ENCODE measurements at regions not wholly inside any gene's neighbourhood (a gene's known extent, or its start where the extent isn't known, plus 50 kb on each side); places are given as distances from the start of the nearest gene placed in this dataset.

DNA sequence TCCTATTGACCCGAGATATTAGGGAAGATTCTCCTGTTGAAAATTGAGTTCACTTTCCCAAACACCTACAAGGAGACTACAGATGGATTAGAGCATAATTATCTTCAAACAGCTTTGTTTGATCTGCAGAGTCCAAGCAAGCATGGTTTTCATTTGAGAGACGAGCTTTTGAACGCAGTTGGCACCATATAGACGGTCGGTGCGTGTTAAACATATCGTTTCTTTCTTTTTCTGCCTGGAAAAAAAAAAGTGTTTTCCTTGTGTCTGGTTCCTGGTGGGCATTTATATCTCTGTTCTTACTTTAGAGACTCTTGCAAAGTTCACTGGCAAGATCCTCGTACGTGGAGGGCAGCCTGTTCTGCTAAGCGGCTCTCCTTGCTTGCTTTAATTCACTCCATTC, 248.9 kb downstream of the TMEM182 start:
- ChIA-PET CTCF (no interaction called here), POLR2A (ENCODE audit: unreplicated experiment) (no interaction called here)
- H4K20me1 ChIP-seq (ENCODE audit: insufficient read depth, low read length) = no peaks in the 10 kb centered on the region
- no peak overlapping the region for H3K9ac ChIP-seq (ENCODE audit: low read depth, low read length)
- DNase-seq (no peak), ATAC-seq (ENCODE audit: low read depth) (no peak)
- BruUV-seq (replicated peaks) = no TSS peak
- no peaks in the 10 kb centered on the region for H3K4me1 ChIP-seq (ENCODE audit: control insufficient read depth, insufficient read depth, low read length)
- no peak overlapping the region for H2BK15ac ChIP-seq (ENCODE audit: low read depth, low read length)
- H2AK9ac ChIP-seq (replicated peaks; ENCODE audit: low read depth, low read length, poor library complexity) = no peak overlapping the region
- no peak overlapping the region for H3K4me3 ChIP-seq (ENCODE audit: insufficient read depth, low read depth, low read length)
- H2AK5ac ChIP-seq (ENCODE audit: low read depth, low read length) = no peak overlapping the region
- H3K27ac ChIP-seq (ENCODE audit: insufficient read depth, low read length) = no peak overlapping the region
- no peak overlapping the region for H4K91ac ChIP-seq (ENCODE audit: insufficient read depth, low read depth, low read length)
- no peaks in the 10 kb centered on the region; the same call in 1 of the 2 replicates for H3K9me3 ChIP-seq (ENCODE audit: control insufficient read depth, insufficient read depth, low read length)
- no peak overlapping the region for H4K5ac ChIP-seq (ENCODE audit: low read depth, low read length)
- H3K9me1 ChIP-seq (ENCODE audit: insufficient read depth, low read length) = no peaks in the 10 kb centered on the region
- no peak overlapping the region for H4K8ac ChIP-seq (ENCODE audit: low read depth in 2 of 2, low read length in 2 of 2)
- TF ChIP-seq SMC3 (IDR thresholded peaks at IDR 0.05; ENCODE audit: low read depth, low read length) = no peak
- TF ChIP-seq MXI1 (IDR thresholded peaks at IDR 0.05; ENCODE audit: borderline replicate concordance, low read depth, low read length) = no peak
- no peak for TF ChIP-seq CTCF (conservative IDR thresholded peaks at IDR 0.05; ENCODE audit: low read depth, low read length)
- no peak for TF ChIP-seq ELK1 (IDR thresholded peaks at IDR 0.05; ENCODE audit: borderline replicate concordance, low read depth, low read length)
- no peak for TF ChIP-seq NFE2L2 (IDR thresholded peaks at IDR 0.05; ENCODE audit: low read depth, low read length)
- no peak for TF ChIP-seq MAFK (IDR thresholded peaks at IDR 0.05; ENCODE audit: low read depth, low read length)
- TF ChIP-seq, protein P1, sequence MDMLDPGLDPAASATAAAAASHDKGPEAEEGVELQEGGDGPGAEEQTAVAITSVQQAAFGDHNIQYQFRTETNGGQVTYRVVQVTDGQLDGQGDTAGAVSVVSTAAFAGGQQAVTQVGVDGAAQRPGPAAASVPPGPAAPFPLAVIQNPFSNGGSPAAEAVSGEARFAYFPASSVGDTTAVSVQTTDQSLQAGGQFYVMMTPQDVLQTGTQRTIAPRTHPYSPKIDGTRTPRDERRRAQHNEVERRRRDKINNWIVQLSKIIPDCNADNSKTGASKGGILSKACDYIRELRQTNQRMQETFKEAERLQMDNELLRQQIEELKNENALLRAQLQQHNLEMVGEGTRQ (IDR thresholded peaks at IDR 0.05; ENCODE audit: low read depth, low read length) = no peak
- TF ChIP-seq MAZ (IDR thresholded peaks at IDR 0.05; ENCODE audit: borderline replicate concordance, low read depth, low read length) = no peak
- no peak for TF ChIP-seq CEBPB (IDR thresholded peaks at IDR 0.05; ENCODE audit: low read depth, low read length)
- no peak for TF ChIP-seq POLR2A (IDR thresholded peaks at IDR 0.05; ENCODE audit: low read depth, low read length)
- TF ChIP-seq RFX5 (IDR thresholded peaks at IDR 0.05; ENCODE audit: low read depth, low read length) = no peak
- TF ChIP-seq CHD1 (IDR thresholded peaks at IDR 0.05; ENCODE audit: low read depth, low read length) = no peak
- no peak for TF ChIP-seq RAD21 (IDR thresholded peaks at IDR 0.05; ENCODE audit: low read length)
- TF ChIP-seq BHLHE40 (IDR thresholded peaks at IDR 0.05; ENCODE audit: low read depth, low read length) = no peak
- no peak for TF ChIP-seq RCOR1 (IDR thresholded peaks at IDR 0.05; ENCODE audit: insufficient replicate concordance, low read length)
- no peak for TF ChIP-seq FOS (IDR thresholded peaks at IDR 0.05; ENCODE audit: low read depth, low read length)
- H3K56ac ChIP-seq (ENCODE audit: extremely low read depth, insufficient read depth, low read length) = no peak overlapping the region
- H3K27me3 ChIP-seq (ENCODE audit: control insufficient read depth, insufficient read depth, low read length) = no peaks in the 10 kb centered on the region
- H2AFZ ChIP-seq (replicated peaks; ENCODE audit: low read length, poor library complexity) = no peak overlapping the region
- no peak overlapping the region for H2BK5ac ChIP-seq (ENCODE audit: low read depth, low read length, poor library complexity, severe bottlenecking)
- H3K4ac ChIP-seq (ENCODE audit: low read depth, low read length) = no peak overlapping the region
- intact Hi-C loops (cut with micrococcal nuclease) (no loop called here), dilution Hi-C loops (cut with HindIII; ENCODE audit: low sequenced_read_pairs, unreplicated experiment) (no loop called here), in situ Hi-C loops (cut with MboI; ENCODE audit: low sequenced_read_pairs) (no loop called here)
- H3K18ac ChIP-seq (ENCODE audit: low read depth, low read length) = no peak overlapping the region
- H3K79me1 ChIP-seq (ENCODE audit: low read depth in 1 of 2, low read length in 2 of 2) = no peaks in the 10 kb centered on the region
- H3K4me2 ChIP-seq (ENCODE audit: low read depth, low read length) = no peak overlapping the region
- H3K36me3 ChIP-seq (ENCODE audit: control insufficient read depth, insufficient read depth, low read length) = no peaks in the 10 kb centered on the region
- H2BK120ac ChIP-seq (ENCODE audit: low read depth, low read length) = no peak overlapping the region
- H2BK20ac ChIP-seq (ENCODE audit: low read depth, low read length) = no peak overlapping the region
- 69% methylated on average over 6 of the region's 10 CpGs; no CpG with 5 or more reads in 1 of the 2 experiments for WGBS, 2 experiments (ENCODE audit: extremely low coverage in 2 of 2, insufficient read length in 1 of 2)
- H3K23ac ChIP-seq (ENCODE audit: low read depth, low read length) = no peak overlapping the region
- no peak overlapping the region for H3K14ac ChIP-seq (replicated peaks; ENCODE audit: low read depth, low read length)
